ENCODE measurements at regions not wholly inside any gene's neighbourhood (a gene's known extent, or its start where the extent isn't known, plus 50 kb on each side); places are given as distances from the start of the nearest gene placed in this dataset.
A peak's percentile ranks its signal among the peaks of the same experiment; 100 is the strongest.
"Not testable (repeated sequence)": the region's sequence is repeated elsewhere in the genome, so short reads cannot be mapped to it uniquely, and the experiment has no call there.

DNA sequence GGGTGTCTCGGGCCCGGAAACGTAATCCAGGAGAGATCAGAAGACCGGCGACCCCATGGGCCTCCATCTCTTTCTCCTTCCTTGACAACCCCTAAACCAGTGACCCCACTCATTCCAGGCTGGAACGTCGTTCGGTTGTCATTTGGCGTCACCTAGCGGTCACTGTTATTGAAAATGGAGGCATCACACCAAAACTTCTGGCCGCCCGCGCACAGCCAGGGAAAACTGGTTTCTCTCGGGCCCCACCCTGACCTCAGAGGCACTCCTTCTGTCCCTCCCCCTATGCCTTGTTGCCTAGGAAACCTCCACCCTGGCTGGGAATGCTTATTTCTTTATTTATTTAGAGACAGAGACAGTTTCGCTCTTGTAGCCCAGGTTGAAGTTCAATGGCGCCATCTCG lies 2327.3 kb upstream of the TPTE start:
- DNase-seq (ENCODE audit: extremely low spot score, unreplicated experiment); H3K4me1 Mint-ChIP-seq (ENCODE audit: unreplicated experiment); H3K4me3 Mint-ChIP-seq; H3K27ac Mint-ChIP-seq; H3K9me3 Mint-ChIP-seq; H3K36me3 Mint-ChIP-seq; H3K27me3 Mint-ChIP-seq: not testable (repeated sequence)

DNA sequence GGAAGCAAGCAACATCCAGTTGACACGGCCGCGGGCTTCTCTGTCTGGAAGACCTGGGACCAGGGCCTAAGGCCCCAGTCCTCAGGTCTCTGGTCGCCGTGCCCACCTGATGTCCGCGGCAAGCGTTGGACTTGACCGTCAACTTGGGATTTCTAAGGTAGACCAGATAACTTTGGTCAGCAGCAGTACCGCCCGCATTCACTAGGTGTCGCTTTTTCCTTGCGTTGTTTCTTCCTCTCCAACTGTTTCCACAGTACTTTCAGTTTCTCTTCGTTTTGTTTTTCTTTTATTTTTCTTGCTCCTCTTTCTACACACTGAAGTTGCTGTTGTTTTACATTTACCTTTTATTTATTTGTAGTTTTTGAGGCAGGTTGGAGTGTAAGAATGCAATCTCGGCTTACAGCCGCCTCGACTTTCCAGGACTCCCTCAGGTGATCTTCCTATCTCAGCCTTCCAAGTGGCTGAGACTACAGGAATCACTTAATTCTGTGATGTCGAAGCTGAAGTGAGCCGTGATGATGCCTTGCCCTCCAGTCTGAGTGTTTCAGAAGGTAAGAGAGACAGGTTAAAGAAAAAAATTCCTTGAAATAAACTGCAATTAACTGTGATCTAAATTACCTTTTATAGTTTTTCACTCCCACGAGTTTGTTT lies 2323.9 kb upstream of the TPTE start:
- H3K27me3 Mint-ChIP-seq; H3K36me3 Mint-ChIP-seq; H3K4me1 Mint-ChIP-seq (ENCODE audit: unreplicated experiment); H3K4me3 Mint-ChIP-seq; DNase-seq (ENCODE audit: extremely low spot score, unreplicated experiment); H3K9me3 Mint-ChIP-seq; H3K27ac Mint-ChIP-seq: not testable (repeated sequence)

DNA sequence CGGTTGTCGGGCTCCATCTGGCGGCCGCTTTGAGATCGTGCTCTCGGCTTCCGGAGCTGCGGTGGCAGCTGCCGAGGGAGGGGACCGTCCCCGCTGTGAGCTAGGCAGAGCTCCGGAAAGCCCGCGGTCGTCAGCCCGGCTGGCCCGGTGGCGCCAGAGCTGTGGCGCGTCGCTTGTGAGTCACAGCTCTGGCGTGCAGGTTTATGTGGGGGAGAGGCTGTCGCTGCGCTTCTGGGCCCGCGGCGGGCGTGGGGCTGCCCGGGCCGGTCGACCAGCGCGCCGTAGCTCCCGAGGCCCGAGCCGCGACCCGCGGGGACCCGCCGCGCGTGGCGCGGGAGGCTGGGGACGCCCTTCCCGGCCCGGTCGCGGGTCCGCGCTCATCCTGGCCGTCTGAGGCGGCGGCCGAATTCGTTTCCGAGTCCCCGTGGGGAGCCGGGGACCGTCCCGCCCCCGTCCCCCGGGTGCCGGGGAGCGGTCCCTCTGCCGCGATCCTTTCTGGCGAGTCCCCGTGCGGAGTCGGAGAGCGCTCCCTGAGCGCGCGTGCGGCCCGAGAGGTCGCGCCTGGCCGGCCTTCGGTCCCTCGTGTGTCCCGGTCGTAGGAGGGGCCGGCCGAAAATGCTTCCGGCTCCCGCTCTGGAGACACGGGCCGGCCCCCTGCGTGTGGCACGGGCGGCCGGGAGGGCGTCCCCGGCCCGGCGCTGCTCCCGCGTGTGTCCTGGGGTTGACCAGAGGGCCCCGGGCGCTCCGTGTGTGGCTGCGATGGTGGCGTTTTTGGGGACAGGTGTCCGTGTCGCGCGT lies 2316.1 kb upstream of the TPTE start:
- not testable (repeated sequence) for H3K27ac Mint-ChIP-seq; H3K4me1 Mint-ChIP-seq (ENCODE audit: unreplicated experiment); H3K36me3 Mint-ChIP-seq; H3K27me3 Mint-ChIP-seq; DNase-seq (ENCODE audit: extremely low spot score, unreplicated experiment); H3K4me3 Mint-ChIP-seq; H3K9me3 Mint-ChIP-seq

DNA sequence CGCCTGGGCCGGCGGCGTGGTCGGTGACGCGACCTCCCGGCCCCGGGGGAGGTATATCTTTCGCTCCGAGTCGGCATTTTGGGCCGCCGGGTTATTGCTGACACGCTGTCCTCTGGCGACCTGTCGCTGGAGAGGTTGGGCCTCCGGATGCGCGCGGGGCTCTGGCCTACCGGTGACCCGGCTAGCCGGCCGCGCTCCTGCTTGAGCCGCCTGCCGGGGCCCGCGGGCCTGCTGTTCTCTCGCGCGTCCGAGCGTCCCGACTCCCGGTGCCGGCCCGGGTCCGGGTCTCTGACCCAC lies 2315.5 kb upstream of the TPTE start:
- H3K27me3 Mint-ChIP-seq; DNase-seq (ENCODE audit: extremely low spot score, unreplicated experiment); H3K4me3 Mint-ChIP-seq; H3K36me3 Mint-ChIP-seq; H3K9me3 Mint-ChIP-seq; H3K4me1 Mint-ChIP-seq (ENCODE audit: unreplicated experiment); H3K27ac Mint-ChIP-seq: not testable (repeated sequence)

DNA sequence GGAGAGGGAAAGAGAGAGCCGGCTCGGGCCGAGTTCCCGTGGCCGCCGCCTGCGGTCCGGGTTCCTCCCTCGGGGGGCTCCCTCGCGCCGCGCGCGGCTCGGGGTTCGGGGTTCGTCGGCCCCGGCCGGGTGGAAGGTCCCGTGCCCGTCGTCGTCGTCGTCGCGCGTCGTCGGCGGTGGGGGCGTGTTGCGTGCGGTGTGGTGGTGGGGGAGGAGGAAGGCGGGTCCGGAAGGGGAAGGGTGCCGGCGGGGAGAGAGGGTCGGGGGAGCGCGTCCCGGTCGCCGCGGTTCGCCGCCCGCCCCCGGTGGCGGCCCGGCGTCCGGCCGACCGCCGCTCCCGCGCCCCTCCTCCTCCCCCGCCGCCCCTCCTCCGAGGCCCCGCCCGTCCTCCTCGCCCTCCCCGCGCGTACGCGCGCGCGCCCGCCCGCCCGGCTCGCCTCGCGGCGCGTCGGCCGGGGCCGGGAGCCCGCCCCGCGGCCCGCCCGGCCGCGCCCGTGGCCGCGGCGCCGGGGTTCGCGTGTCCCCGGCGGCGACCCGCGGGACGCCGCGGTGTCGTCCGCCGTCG lies 2308.3 kb upstream of the TPTE start:
- H3K27me3 Mint-ChIP-seq; H3K4me1 Mint-ChIP-seq (ENCODE audit: unreplicated experiment): not testable (repeated sequence)
- DNase-seq (ENCODE audit: extremely low spot score, unreplicated experiment) = peak; percentile 98

DNA sequence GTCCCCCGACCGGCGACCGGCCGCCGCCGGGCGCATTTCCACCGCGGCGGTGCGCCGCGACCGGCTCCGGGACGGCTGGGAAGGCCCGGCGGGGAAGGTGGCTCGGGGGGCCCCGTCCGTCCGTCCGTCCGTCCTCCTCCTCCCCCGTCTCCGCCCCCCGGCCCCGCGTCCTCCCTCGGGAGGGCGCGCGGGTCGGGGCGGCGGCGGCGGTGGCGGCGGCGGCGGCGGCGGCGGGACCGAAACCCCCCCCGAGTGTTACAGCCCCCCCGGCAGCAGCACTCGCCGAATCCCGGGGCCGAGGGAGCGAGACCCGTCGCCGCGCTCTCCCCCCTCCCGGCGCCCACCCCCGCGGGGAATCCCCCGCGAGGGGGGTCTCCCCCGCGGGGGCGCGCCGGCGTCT lies 2306.8 kb upstream of the TPTE start:
- not testable (repeated sequence) for H3K4me1 Mint-ChIP-seq (ENCODE audit: unreplicated experiment); H3K36me3 Mint-ChIP-seq; DNase-seq (ENCODE audit: extremely low spot score, unreplicated experiment); H3K27me3 Mint-ChIP-seq; H3K27ac Mint-ChIP-seq; H3K4me3 Mint-ChIP-seq; H3K9me3 Mint-ChIP-seq

More for the DNA sequence above, 2308.3 kb upstream of the TPTE start:
- H3K4me3 Mint-ChIP-seq, H3K9me3 Mint-ChIP-seq, H3K27ac Mint-ChIP-seq, H3K36me3 Mint-ChIP-seq: not testable (repeated sequence)

DNA sequence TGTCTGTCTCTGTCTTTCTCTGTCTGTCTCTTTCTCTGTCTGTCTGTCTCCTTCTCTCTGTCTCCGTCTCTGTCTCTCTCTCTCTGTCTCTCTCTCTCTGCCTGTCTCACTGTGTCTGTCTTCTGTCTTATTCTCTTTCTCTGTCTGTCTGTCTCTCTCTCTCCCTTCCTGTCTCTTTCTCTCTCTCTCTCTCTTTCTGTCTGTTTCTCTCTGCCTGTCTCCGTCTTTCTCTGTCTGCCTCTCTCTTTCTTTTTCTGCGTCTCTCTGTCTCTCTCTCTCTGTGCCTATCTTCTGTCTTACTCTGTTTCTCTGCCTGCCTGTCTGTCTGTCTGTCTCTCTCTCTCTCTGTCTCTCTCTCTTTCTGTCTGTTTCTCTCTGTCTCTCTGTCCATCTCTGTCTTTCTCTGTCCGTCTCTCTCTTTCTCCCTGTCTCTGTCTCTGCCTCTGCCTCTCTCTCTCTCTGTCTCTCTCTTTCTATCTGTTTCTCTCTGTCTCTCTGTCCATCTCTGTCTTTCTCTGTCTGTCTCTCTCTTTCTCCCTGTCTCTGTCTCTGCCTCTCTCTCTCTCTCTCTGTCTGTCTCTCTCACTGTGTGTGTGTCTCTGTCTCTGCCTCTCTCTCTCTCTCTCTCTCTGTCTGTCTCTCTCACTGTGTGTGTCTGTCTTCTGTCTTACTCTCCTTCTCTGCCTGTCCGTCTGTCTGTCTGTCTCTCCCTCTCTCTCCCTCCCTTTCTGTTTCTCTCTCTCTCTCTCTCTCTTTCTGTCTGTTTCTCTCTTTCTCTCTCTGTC lies 2291.8 kb upstream of the TPTE start:
- H3K27ac Mint-ChIP-seq; H3K9me3 Mint-ChIP-seq; H3K36me3 Mint-ChIP-seq; DNase-seq (ENCODE audit: extremely low spot score, unreplicated experiment); H3K4me3 Mint-ChIP-seq; H3K4me1 Mint-ChIP-seq (ENCODE audit: unreplicated experiment): not testable (repeated sequence)
- peaks cover 14% of the 10 kb centered on the region for H3K27me3 Mint-ChIP-seq

DNA sequence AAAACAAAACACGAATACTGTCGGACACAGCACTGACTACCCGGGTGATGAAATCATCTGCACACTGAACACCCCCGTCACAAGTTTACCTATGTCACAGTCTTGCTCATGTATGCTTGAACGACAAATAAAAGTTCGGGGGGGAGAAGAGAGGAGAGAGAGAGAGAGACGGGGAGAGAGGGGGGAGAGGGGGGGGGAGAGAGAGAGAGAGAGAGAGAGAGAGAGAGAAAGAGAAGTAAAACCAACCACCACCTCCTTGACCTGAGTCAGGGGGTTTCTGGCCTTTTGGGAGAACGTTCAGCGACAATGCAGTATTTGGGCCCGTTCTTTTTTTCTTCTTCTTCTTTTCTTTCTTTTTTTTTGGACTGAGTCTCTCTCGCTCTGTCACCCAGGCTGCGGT lies 2290.1 kb upstream of the TPTE start:
- not testable (repeated sequence) for H3K9me3 Mint-ChIP-seq; H3K4me3 Mint-ChIP-seq; H3K4me1 Mint-ChIP-seq (ENCODE audit: unreplicated experiment); H3K27ac Mint-ChIP-seq; H3K36me3 Mint-ChIP-seq; DNase-seq (ENCODE audit: extremely low spot score, unreplicated experiment)
- peaks cover 14% of the 10 kb centered on the region for H3K27me3 Mint-ChIP-seq

DNA sequence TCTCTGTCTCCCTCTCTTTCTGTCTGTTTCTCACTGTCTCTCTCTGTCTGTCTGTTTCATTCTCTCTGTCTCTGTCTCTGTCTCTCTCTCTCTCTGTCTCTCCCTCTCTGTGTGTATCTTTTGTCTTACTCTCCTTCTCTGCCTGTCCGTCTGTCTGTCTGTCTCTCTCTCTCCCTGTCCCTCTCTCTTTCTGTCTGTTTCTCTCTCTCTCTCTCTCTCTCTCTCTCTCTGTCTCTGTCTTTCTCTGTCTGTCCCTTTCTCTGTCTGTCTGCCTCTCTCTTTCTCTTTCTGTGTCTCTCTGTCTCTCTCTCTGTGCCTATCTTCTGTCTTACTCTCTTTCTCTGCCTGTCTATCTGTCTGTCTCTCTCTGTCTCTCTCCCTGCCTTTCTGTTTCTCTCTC lies 2288.4 kb upstream of the TPTE start:
- H3K4me3 Mint-ChIP-seq = peak overlapping the region; percentile 13
- peak overlapping the region; percentile 63 for H3K27ac Mint-ChIP-seq
- DNase-seq (ENCODE audit: extremely low spot score, unreplicated experiment); H3K9me3 Mint-ChIP-seq; H3K36me3 Mint-ChIP-seq; H3K4me1 Mint-ChIP-seq (ENCODE audit: unreplicated experiment): not testable (repeated sequence)
- peaks cover 14% of the 10 kb centered on the region for H3K27me3 Mint-ChIP-seq

DNA sequence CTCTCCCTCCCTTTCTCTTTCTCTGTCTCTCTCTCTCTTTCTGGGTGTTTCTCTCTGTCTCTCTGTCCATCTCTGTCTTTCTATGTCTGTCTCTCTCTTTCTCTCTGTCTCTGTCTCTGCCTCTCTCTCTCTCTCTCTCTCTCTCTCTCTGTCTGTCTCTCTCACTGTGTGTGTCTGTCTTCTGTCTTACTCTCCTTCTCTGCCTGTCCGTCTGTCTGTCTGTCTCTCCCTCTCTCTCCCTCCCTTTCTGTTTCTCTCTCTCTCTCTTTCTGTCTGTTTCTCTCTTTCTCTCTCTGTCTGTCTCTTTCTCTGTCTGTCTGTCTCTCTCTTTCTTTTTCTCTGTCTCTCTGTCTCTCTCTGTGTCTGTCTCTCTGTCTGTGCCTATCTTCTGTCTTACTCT lies 2287.3 kb upstream of the TPTE start:
- not testable (repeated sequence) for H3K27ac Mint-ChIP-seq; H3K4me1 Mint-ChIP-seq (ENCODE audit: unreplicated experiment); DNase-seq (ENCODE audit: extremely low spot score, unreplicated experiment); H3K4me3 Mint-ChIP-seq; H3K9me3 Mint-ChIP-seq; H3K36me3 Mint-ChIP-seq
- H3K27me3 Mint-ChIP-seq = peaks cover 10% of the 10 kb centered on the region

DNA sequence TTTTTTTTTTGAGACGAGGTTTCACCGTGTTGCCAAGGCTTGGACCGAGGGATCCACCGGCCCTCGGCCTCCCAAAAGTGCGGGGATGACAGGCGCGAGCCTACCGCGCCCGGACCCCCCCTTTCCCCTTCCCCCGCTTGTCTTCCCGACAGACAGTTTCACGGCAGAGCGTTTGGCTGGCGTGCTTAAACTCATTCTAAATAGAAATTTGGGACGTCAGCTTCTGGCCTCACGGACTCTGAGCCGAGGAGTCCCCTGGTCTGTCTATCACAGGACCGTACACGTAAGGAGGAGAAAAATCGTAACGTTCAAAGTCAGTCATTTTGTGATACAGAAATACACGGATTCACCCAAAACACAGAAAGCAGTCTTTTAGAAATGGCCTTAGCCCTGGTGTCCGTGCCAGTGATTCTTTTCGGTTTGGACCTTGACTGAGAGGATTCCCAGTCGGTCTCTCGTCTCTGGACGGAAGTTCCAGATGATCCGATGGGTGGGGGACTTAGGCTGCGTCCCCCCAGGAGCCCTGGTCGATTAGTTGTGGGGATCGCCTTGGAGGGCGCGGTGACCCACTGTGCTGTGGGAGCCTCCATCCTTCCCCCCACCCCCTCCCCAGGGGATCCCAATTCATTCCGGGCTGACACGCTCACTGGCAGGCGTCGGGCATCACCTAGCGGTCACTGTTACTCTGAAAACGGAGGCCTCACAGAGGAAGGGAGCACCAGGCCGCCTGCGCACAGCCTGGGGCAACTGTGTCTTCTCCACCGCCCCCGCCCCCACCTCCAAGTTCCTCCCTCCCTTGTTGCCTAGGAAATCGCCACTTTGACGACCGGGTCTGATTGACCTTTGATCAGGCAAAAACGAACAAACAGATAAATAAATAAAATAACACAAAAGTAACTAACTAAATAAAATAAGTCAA lies 2276.4 kb upstream of the TPTE start:
- H3K9me3 Mint-ChIP-seq; H3K27me3 Mint-ChIP-seq; H3K27ac Mint-ChIP-seq; H3K4me3 Mint-ChIP-seq; H3K36me3 Mint-ChIP-seq; H3K4me1 Mint-ChIP-seq (ENCODE audit: unreplicated experiment); DNase-seq (ENCODE audit: extremely low spot score, unreplicated experiment): not testable (repeated sequence)

DNA sequence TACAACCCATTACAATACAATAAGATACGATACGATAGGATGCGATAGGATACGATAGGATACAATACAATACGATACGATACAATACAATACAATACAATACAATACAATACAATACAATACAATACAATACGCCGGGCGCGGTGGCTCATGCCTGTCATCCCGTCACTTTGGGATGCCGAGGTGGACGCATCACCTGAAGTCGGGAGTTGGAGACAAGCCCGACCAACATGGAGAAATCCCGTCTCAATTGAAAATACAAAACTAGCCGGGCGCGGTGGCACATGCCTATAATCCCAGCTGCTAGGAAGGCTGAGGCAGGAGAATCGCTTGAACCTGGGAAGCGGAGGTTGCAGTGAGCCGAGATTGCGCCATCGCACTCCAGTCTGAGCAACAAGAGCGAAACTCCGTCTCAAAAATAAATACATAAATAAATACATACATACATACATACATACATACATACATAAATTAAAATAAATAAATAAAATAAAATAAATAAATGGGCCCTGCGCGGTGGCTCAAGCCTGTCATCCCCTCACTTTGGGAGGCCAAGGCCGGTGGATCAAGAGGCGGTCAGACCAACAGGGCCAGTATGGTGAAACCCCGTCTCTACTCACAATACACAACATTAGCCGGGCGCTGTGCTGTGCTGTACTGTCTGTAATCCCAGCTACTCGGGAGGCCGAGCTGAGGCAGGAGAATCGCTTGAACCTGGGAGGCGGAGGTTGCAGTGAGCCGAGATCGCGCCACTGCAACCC lies 2275.6 kb upstream of the TPTE start:
- H3K9me3 Mint-ChIP-seq; H3K4me3 Mint-ChIP-seq; H3K27ac Mint-ChIP-seq; H3K27me3 Mint-ChIP-seq; H3K4me1 Mint-ChIP-seq (ENCODE audit: unreplicated experiment); DNase-seq (ENCODE audit: extremely low spot score, unreplicated experiment); H3K36me3 Mint-ChIP-seq: not testable (repeated sequence)

DNA sequence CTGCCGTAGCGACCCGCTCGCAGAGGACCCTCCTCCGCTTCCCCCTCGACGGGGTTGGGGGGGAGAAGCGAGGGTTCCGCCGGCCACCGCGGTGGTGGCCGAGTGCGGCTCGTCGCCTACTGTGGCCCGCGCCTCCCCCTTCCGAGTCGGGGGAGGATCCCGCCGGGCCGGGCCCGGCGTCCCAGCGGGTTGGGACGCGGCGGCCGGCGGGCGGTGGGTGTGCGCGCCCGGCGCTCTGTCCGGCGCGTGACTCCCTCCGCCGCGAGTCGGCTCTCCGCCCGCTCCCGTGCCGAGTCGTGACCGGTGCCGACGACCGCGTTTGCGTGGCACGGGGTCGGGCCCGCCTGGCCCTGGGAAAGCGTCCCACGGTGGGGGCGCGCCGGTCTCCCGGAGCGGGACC lies 2269.7 kb upstream of the TPTE start:
- H3K36me3 Mint-ChIP-seq; H3K4me3 Mint-ChIP-seq; H3K27me3 Mint-ChIP-seq; H3K4me1 Mint-ChIP-seq (ENCODE audit: unreplicated experiment); DNase-seq (ENCODE audit: extremely low spot score, unreplicated experiment); H3K27ac Mint-ChIP-seq; H3K9me3 Mint-ChIP-seq: not testable (repeated sequence)
